ENCODE measurements at regions not wholly inside any gene's neighbourhood (a gene's known extent, or its start where the extent isn't known, plus 50 kb on each side); places are given as distances from the start of the nearest gene placed in this dataset.

DNA sequence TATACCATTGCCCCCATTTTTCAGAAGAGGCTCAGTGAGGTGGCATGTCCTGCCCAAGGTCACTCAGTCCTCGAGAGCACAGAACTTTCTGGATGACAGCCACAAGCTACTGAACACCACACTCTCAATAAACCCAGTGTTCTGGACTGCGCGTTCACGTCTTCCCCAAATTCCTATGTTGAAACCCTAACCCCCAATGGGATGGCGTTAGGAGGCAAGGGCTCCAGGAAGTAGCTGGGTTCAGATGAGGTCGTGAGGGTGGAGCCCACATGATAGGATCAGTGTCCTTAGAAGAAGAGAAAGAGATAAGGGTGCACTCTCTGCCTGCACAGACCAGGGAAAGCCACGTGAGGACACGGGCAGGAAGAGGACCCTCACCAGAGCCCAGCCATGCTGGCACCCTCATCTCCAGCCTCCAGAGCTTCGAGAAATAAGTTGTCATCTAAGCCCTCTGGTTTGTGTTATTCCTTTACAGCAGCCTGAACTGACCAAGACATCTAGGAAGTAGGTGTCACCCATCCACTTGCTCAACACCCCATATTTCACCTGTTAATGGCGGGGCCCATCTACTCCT lies 324.0 kb downstream of the UACA start:
- BruUV-seq (replicated peaks), result no TSS peak
- Histone ChIP-seq H3K4me2 (ENCODE audit: low read length) (no peak overlapping the region), H3K27me3 (ENCODE audit: insufficient read depth, low read length) (peaks cover 26% of the 10 kb centered on the region; the same call in 1 of the 2 replicates), H3K27ac (ENCODE audit: low read depth, low read length) (no peak overlapping the region), H3K9me2 (ENCODE audit: insufficient read depth) (no peaks in the 10 kb centered on the region), H4K20me1 (ENCODE audit: insufficient read depth) (no peaks in the 10 kb centered on the region), H3K4me3 (replicated peaks in 1 of 2; ENCODE audit: low read depth in 1 of 2, low read length in 2 of 2) (no peak overlapping the region), H3K36me3 (ENCODE audit: control insufficient read depth in 1 of 2, insufficient read depth in 2 of 2, low read length in 2 of 2) (no peaks in the 10 kb centered on the region), H3K9ac (ENCODE audit: low read length) (no peak overlapping the region), H3K9me3 (ENCODE audit: control insufficient read depth in 1 of 2, insufficient read depth in 1 of 2, low read depth in 1 of 2, low read length in 2 of 2) (no peaks in the 10 kb centered on the region), H2AFZ (ENCODE audit: low read depth, low read length, poor library complexity, severe bottlenecking) (no peak overlapping the region), H3K79me2 (ENCODE audit: insufficient read depth, low read length) (no peaks in the 10 kb centered on the region), H3K4me1 (ENCODE audit: control insufficient read depth in 1 of 2, insufficient read depth in 2 of 2, low read length in 2 of 2) (no peaks in the 10 kb centered on the region)
- no peak for DNase-seq (ENCODE audit: low read depth, low spot score)
- POLR2A ChIA-PET, result no interaction called here
- intact Hi-C loops (cut with micrococcal nuclease), result no loop called here
- CTCF ChIA-PET, result no interaction called here
- no peak for ATAC-seq
- TF ChIP-seq EZH2 (IDR thresholded peaks at IDR 0.05) (no peak), JUND (IDR thresholded peaks at IDR 0.05) (no peak), RAD21 (IDR thresholded peaks at IDR 0.05; ENCODE audit: low read depth) (no peak), ZFX (IDR thresholded peaks at IDR 0.05) (no peak), ELF1 (IDR thresholded peaks at IDR 0.05; ENCODE audit: borderline replicate concordance, low read depth) (no peak), POLR2A (IDR thresholded peaks at IDR 0.05; ENCODE audit: borderline replicate concordance, extremely low read depth, insufficient read depth, insufficient read length) (no peak), EGR1 (IDR thresholded peaks at IDR 0.05; ENCODE audit: low read depth) (no peak), SP1 (IDR thresholded peaks at IDR 0.05; ENCODE audit: low read depth) (no peak), POLR2AphosphoS5 (IDR thresholded peaks at IDR 0.05; ENCODE audit: low read depth, low read length) (no peak), CBX3 (IDR thresholded peaks at IDR 0.05; ENCODE audit: low read depth) (no peak), ATF3 (IDR thresholded peaks at IDR 0.05) (no peak), ZBTB33 (IDR thresholded peaks at IDR 0.05; ENCODE audit: extremely low read depth, insufficient replicate concordance, low read length) (no peak), TCF7L2 (IDR thresholded peaks at IDR 0.05; ENCODE audit: borderline replicate concordance, extremely low read depth, insufficient read depth, insufficient read length) (no peak), EZH2phosphoT487 (IDR thresholded peaks at IDR 0.05; ENCODE audit: borderline replicate concordance) (no peak), SIN3A (IDR thresholded peaks at IDR 0.05; ENCODE audit: low read depth) (no peak)
- TF ChIP-seq, protein P1, sequence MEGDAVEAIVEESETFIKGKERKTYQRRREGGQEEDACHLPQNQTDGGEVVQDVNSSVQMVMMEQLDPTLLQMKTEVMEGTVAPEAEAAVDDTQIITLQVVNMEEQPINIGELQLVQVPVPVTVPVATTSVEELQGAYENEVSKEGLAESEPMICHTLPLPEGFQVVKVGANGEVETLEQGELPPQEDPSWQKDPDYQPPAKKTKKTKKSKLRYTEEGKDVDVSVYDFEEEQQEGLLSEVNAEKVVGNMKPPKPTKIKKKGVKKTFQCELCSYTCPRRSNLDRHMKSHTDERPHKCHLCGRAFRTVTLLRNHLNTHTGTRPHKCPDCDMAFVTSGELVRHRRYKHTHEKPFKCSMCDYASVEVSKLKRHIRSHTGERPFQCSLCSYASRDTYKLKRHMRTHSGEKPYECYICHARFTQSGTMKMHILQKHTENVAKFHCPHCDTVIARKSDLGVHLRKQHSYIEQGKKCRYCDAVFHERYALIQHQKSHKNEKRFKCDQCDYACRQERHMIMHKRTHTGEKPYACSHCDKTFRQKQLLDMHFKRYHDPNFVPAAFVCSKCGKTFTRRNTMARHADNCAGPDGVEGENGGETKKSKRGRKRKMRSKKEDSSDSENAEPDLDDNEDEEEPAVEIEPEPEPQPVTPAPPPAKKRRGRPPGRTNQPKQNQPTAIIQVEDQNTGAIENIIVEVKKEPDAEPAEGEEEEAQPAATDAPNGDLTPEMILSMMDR (IDR thresholded peaks at IDR 0.05 in 2 of 3, conservative IDR thresholded peaks at IDR 0.05 in 1 of 3; ENCODE audit: borderline replicate concordance in 1 of 3, insufficient read depth in 1 of 3, low read depth in 2 of 3, low read length in 2 of 3), result no peak
- RAD21 ChIA-PET (ENCODE audit: low non-redundant PET in 1 of 2, low total read pairs in 2 of 2, uncharacterized antibody in 2 of 2, unreplicated experiment in 2 of 2), result no interaction called here
